GM12872 (cell line): ENCODE measurements at regions not wholly inside any gene's neighbourhood (a gene's known extent, or its start where the extent isn't known, plus 50 kb on each side); places are given as distances from the start of the nearest gene placed in this dataset.

Experiments used
- TF ChIP-seq, protein P1 (sequence below): IDR thresholded peaks from 3 replicates; pipeline ENCODE4 v1.5.1; 2011; ENCODE audit warnings: low read depth, mild to moderate bottlenecking, low read length, moderate library complexity; ENCODE audit not compliant: insufficient read depth

GRCh38 chr1:187244623-187245022, 415.9 kb downstream of the PLA2G4A start:
- TF ChIP-seq, protein P1, sequence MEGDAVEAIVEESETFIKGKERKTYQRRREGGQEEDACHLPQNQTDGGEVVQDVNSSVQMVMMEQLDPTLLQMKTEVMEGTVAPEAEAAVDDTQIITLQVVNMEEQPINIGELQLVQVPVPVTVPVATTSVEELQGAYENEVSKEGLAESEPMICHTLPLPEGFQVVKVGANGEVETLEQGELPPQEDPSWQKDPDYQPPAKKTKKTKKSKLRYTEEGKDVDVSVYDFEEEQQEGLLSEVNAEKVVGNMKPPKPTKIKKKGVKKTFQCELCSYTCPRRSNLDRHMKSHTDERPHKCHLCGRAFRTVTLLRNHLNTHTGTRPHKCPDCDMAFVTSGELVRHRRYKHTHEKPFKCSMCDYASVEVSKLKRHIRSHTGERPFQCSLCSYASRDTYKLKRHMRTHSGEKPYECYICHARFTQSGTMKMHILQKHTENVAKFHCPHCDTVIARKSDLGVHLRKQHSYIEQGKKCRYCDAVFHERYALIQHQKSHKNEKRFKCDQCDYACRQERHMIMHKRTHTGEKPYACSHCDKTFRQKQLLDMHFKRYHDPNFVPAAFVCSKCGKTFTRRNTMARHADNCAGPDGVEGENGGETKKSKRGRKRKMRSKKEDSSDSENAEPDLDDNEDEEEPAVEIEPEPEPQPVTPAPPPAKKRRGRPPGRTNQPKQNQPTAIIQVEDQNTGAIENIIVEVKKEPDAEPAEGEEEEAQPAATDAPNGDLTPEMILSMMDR = no peak

DNA sequence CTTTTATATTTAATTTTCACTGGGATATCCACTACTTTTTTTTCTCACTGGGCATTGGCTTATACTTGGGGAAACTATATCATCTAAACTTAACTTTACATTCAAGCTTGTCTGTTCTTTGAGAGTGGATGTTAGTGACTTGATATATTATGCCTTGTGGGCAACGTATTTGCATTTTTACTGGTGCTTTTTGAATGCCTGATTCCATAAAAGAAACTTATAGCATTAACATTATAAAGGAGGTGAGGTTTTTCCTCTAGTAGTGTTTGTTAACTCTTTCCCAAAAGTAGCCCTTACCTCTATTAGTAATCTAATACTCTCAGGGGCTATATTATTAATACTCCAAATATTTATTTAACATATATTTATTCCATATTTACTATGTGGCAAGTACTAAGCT, 416.5 kb downstream of the PLA2G4A start:
- TF ChIP-seq, protein P1 = no peak

- TF ChIP-seq, protein P1 = no peak
Measured at GRCh38 chr1:187249196-187249595, 420.4 kb downstream of the PLA2G4A start.

GRCh38 chr1:187252923-187253322, 424.2 kb downstream of the PLA2G4A start:
- TF ChIP-seq, protein P1 = no peak

- TF ChIP-seq, protein P1 = no peak
Measured at GRCh38 chr1:187257476-187257875, 428.7 kb downstream of the PLA2G4A start.

GRCh38 chr1:187261637-187262036, 432.9 kb downstream of the PLA2G4A start:
- TF ChIP-seq, protein P1 = no peak

DNA sequence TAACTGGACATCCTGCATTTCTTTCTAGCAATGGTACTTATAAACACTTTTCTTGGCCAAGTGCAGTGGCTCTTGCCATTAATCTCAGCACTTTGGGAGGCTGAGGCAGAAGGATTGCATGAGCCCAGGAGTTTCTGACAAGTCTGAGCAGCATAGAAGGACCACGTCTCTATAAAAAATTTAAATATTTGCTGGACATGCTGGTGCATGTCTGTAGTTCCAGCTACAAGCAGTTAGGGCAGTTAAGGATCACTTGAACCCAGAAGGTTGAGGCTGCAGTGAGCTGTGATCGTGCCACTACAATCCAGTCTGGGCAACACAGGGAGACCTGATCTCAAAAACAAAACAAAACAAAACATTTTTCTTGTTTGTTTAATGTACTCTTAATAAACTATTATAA, 434.0 kb downstream of the PLA2G4A start:
- TF ChIP-seq, protein P1 = no peak
